Thymus (tissue), 11 donors: ENCODE measurements at regions not wholly inside any gene's neighbourhood (a gene's known extent, or its start where the extent isn't known, plus 50 kb on each side); places are given as distances from the start of the nearest gene placed in this dataset.
A peak's percentile ranks its signal among the peaks of the same experiment; 100 is the strongest.

Experiments
- DNase-seq, 9 donors: peaks; one replicate each; pipeline ENCODE4 v3.0.0-alpha.2; 2013; ENCODE audit warnings: low spot score in 9 of 9, low read depth in 6 of 9, missing footprints in 1 of 9
- H3K27ac ChIP-seq, 2 donors: one replicate each; pipeline ENCODE4 v1.5.1; 2013; ENCODE audit warnings: control low read depth in 1 of 2, low read depth in 1 of 2, low read length in 1 of 2, mild to moderate bottlenecking in 1 of 2, moderate library complexity in 1 of 2
- H3K27me3 ChIP-seq, 2 donors: one replicate each; pipeline ENCODE4 v1.5.1; 2013; ENCODE audit warnings: low read length in 1 of 2; ENCODE audit not compliant: control insufficient read depth in 2 of 2, insufficient read depth in 1 of 2
- H3K36me3 ChIP-seq, 2 donors: one replicate each; pipeline ENCODE4 v1.5.1; 2013; ENCODE audit warnings: low read length in 1 of 2, mild to moderate bottlenecking in 1 of 2, moderate library complexity in 1 of 2; ENCODE audit not compliant: control insufficient read depth in 2 of 2, insufficient read depth in 2 of 2
- H3K4me1 ChIP-seq, 2 donors: one replicate each; pipeline ENCODE4 v1.5.1; 2013; ENCODE audit warnings: low read length in 2 of 2; ENCODE audit not compliant: control insufficient read depth in 2 of 2, insufficient read depth in 2 of 2
- H3K4me3 ChIP-seq, 2 donors: one replicate each; pipeline ENCODE4 v1.5.1; 2013; ENCODE audit warnings: low read length in 2 of 2, control low read depth in 1 of 2, mild to moderate bottlenecking in 1 of 2
- H3K9me3 ChIP-seq, 2 donors: one replicate each; pipeline ENCODE4 v1.5.1; 2013; ENCODE audit warnings: low read length in 1 of 2, mild to moderate bottlenecking in 1 of 2; ENCODE audit not compliant: control insufficient read depth in 2 of 2, insufficient read depth in 1 of 2
- WGBS: extraction: QIAGEN DNeasy Blood & Tissue Kit; methylation state at CpG from one replicate; pipeline ENCODE4 v1.1.7; 2013; 5-methylcytosine and 5-hydroxymethylcytosine counted together
- donor health status: healthy.

GRCh38 chr11:76284161-76284560 is 77.9 kb upstream of the WNT11 start:
- no peak for DNase-seq
- 74% methylated on average over 8 of the region's 8 CpGs for WGBS
- peaks cover 22 to 70% of the 10 kb centered on the region in 2 donors for H3K4me1 ChIP-seq
- no peak overlapping the region for H3K27ac ChIP-seq
- no peaks in the 10 kb centered on the region for H3K27me3 ChIP-seq
- H3K36me3 ChIP-seq: no peaks in the 10 kb centered on the region
- H3K4me3 ChIP-seq: no peak overlapping the region
- H3K9me3 ChIP-seq: no peaks in the 10 kb centered on the region

- peaks cover 11 to 58% of the 10 kb centered on the region in 2 donors for H3K4me1 ChIP-seq
- H3K27ac ChIP-seq: no peak overlapping the region
- DNase-seq: peak in 2 of 9 donors; percentile 13 to 45
- 81% methylated on average over 10 of the region's 10 CpGs for WGBS
- no peaks in the 10 kb centered on the region for H3K27me3 ChIP-seq
- no peaks in the 10 kb centered on the region for H3K36me3 ChIP-seq
- no peak overlapping the region for H3K4me3 ChIP-seq
- H3K9me3 ChIP-seq: no peaks in the 10 kb centered on the region
Observed at GRCh38 chr11:76282811-76283595, 76.7 kb upstream of the WNT11 start.

GRCh38 chr11:76282172-76282571 is 75.9 kb upstream of the WNT11 start:
- no peak overlapping the region for H3K4me3 ChIP-seq
- H3K4me1 ChIP-seq: peaks cover 3 to 50% of the 10 kb centered on the region in 2 donors
- 71% methylated on average over 14 of the region's 14 CpGs for WGBS
- no peaks in the 10 kb centered on the region for H3K9me3 ChIP-seq
- H3K27me3 ChIP-seq: no peaks in the 10 kb centered on the region
- H3K27ac ChIP-seq: no peak overlapping the region
- H3K36me3 ChIP-seq: no peaks in the 10 kb centered on the region
- peak in 2 of 9 donors; percentile 53 to 59 for DNase-seq

GRCh38 chr11:76281558-76281906 is 75.2 kb upstream of the WNT11 start:
- Histone ChIP-seq H3K9me3 (no peaks in the 10 kb centered on the region), H3K27me3 (no peaks in the 10 kb centered on the region), H3K4me1 (peaks cover 0 to 45% of the 10 kb centered on the region in 2 donors), H3K4me3 (no peak overlapping the region), H3K36me3 (no peaks in the 10 kb centered on the region), H3K27ac (no peak overlapping the region)
- DNase-seq: no peak
- WGBS: 95% methylated on average over 4 of the region's 4 CpGs

GRCh38 chr11:76280882-76281557 is 74.7 kb upstream of the WNT11 start:
- H3K27me3 ChIP-seq: no peaks in the 10 kb centered on the region
- DNase-seq: no peak
- no peaks in the 10 kb centered on the region for H3K9me3 ChIP-seq
- H3K4me3 ChIP-seq: no peak overlapping the region
- H3K4me1 ChIP-seq: peaks cover 0 to 41% of the 10 kb centered on the region in 2 donors
- WGBS: 93% methylated on average over 15 of the region's 15 CpGs
- no peak overlapping the region for H3K27ac ChIP-seq
- H3K36me3 ChIP-seq: no peaks in the 10 kb centered on the region

- Histone ChIP-seq H3K4me3 (no peak overlapping the region), H3K27me3 (no peaks in the 10 kb centered on the region), H3K36me3 (no peaks in the 10 kb centered on the region), H3K27ac (no peak overlapping the region), H3K4me1 (peaks cover 0 to 38% of the 10 kb centered on the region in 2 donors), H3K9me3 (no peaks in the 10 kb centered on the region)
- WGBS: 93% methylated on average over 16 of the region's 16 CpGs
- no peak for DNase-seq
Observed at GRCh38 chr11:76280151-76280881, 74.0 kb upstream of the WNT11 start.

- H3K27ac ChIP-seq: no peak overlapping the region
- no peak for DNase-seq
- WGBS: 93% methylated on average over 7 of the region's 7 CpGs
Observed at GRCh38 chr11:76279646-76280045, 73.3 kb upstream of the WNT11 start.

GRCh38 chr11:76279038-76279437 is 72.7 kb upstream of the WNT11 start:
- Histone ChIP-seq H3K27me3 (no peaks in the 10 kb centered on the region), H3K4me3 (no peak overlapping the region), H3K4me1 (peaks cover 0 to 29% of the 10 kb centered on the region in 2 donors), H3K36me3 (no peaks in the 10 kb centered on the region), H3K27ac (no peak overlapping the region), H3K9me3 (peaks cover 0 to 2% of the 10 kb centered on the region in 2 donors)
- WGBS: 96% methylated on average over 6 of the region's 6 CpGs
- DNase-seq: no peak

More at GRCh38 chr11:76279646-76280045, 73.3 kb upstream of the WNT11 start:
- Histone ChIP-seq H3K4me3 (no peak overlapping the region), H3K36me3 (no peaks in the 10 kb centered on the region), H3K4me1 (peaks cover 0 to 35% of the 10 kb centered on the region in 2 donors), H3K27me3 (no peaks in the 10 kb centered on the region), H3K9me3 (peaks cover 0 to 2% of the 10 kb centered on the region in 2 donors)

GRCh38 chr11:76278526-76278925 is 72.2 kb upstream of the WNT11 start:
- WGBS: 98% methylated on average over 4 of the region's 4 CpGs
- H3K36me3 ChIP-seq: no peaks in the 10 kb centered on the region
- peaks cover 0 to 2% of the 10 kb centered on the region in 2 donors for H3K9me3 ChIP-seq
- no peak overlapping the region for H3K4me3 ChIP-seq
- DNase-seq: no peak
- no peaks in the 10 kb centered on the region for H3K27me3 ChIP-seq
- H3K4me1 ChIP-seq: peaks cover 0 to 24% of the 10 kb centered on the region in 2 donors
- no peak overlapping the region for H3K27ac ChIP-seq
